ENCODE measurements at regions not wholly inside any gene's neighbourhood (a gene's known extent, or its start where the extent isn't known, plus 50 kb on each side); places are given as distances from the start of the nearest gene placed in this dataset.
A peak's percentile ranks its signal among the peaks of the same experiment; 100 is the strongest.

DNA sequence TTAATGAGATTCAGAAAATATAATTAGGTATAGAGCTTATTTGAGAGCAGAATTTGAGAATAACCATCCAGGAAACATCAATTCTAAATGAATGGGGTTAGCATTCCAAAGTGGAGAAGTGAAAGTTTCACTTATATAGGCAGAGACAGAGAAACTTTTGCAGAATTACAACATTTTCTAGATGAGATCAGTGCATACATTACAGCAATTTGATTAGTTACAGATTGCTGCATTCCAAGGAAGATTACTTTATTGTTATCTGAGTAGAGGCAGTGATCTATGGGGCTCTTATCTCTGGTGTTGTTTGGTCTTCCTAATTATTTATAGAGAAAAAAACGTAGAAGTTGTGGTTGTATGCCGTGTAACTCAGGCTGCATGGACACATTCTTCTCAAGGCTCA is 373.8 kb upstream of the SYT4 start:
- no peak for DNase-seq

DNA sequence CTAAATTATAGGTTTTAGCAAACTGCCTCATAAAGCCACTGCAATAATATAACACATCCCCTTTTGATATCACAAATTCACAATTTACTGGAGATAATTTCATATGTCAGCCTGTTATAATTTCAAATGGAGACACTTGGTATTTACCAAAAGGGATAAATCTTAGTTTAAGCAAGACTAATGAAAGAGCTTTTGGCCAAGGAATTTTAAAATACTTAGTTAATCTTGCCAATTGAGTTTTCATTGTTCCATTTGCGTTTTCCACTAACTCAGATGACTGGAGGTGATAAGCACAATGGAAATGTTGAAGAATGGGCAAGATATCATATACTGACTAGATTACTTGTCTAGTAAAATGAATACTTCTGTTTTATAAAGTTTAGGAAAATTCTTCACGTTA is 379.3 kb upstream of the SYT4 start:
- no peak for DNase-seq

DNA sequence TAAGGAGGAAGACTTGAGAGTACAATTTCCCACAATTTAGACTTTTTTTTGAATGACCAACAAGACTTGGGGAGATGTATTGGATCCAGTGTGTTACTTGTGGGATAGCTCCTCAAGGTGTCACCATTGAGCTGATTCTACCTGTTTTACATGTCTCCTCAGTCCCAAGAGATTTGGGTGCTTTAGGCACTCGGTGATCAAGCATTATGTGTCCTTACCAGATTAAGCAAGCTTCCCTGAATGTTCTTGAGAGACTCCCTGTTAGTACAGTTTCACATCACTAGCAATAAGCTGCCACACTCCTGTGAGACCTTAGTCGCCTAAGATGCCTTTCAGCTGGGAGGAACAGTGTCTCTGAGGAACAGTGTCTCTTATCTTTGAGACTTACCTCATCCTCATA is 384.3 kb upstream of the SYT4 start:
- DNase-seq, result peak; percentile 3

DNA sequence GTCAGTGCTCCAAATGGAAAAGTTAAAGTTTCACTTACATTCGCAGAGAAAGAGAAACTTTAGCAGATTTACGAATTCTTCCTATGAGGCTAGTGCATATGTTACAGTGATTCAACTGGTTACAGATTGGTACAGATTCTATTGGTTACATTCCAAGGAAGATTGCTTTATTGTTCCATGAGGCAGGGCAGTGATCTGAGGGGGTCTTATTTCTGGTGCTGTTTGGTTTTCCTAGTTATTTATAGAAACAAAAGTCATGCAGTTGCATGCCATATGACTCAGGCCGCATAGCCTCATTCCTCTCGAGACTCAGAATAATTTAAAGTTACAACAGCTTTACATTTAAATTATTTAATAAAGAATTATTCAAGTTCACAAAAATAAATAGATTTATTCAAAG is 385.4 kb upstream of the SYT4 start:
- DNase-seq, result peak; percentile 5

DNA sequence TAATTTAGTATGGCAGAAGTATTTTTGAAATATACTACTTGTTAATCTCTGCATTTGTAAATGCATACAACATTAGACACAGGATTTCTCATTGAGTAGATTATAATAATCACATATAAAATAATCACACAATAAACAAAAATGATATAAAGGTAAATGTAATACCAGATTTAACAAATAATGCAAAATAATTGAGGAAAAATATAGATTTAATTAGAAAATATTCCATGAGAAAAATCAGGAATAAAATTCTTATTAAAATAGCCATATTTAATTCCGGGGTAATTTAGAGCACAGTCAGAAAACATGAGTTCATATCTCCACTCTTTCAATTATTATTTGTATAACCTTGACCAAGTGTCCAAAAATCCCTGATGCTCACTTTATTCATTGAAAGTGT is 385.9 kb upstream of the SYT4 start:
- DNase-seq, result no peak

DNA sequence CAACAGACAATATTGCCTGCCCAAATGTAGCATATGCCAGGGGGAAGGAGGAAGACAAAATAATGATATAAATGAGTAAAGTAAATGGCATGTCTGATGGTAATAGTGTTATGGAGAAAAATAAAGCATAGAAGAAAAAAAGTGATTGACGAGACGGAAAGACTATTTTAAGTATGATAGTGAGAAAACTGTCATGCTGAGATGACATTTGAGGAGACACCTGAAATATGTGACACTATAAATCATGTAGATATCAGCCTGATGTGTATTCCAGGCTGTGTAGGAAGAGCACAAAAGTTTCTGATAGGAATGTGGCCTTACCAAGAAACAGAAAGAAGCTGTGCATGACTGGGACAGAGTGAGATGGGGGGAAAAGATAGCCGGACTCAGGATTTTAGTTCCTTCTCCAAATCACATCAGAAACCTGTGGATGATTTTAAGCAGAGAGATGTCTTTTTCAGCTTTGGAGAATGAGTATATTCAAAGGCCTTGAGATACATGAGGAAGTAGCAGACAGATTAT is 387.3 kb upstream of the SYT4 start:
- no peak for DNase-seq

DNA sequence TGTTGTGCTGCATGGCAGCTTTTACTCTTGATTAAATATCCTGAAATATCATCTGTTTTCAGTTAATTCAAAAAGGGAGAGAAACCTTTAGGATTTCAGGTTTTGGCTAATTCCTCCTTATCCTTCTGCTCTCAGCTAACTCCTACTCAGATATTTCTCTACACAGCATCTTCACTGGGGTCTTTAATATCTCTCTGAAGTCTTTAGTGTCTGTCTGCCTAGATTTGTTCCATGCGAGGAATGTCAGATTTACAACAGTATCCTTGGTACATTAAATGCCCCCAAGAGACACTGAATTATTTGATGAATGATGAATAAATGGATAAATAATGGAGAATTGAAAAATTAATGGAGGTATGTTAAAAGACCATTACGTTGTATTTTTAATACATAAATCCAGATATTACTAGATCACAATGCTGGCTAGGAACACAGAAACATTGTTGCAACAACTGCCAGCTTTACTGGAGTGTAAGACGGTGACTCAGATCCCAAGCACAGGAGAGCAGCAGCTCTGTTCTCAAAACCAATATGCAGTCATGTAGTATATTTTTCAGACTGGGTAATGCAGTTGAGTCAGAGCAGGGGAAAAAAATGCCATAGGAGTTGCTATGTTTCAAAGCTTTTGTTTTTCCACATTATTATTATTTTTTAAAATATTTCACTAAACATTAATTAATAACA is 388.0 kb upstream of the SYT4 start:
- DNase-seq, result peak; percentile 65

DNA sequence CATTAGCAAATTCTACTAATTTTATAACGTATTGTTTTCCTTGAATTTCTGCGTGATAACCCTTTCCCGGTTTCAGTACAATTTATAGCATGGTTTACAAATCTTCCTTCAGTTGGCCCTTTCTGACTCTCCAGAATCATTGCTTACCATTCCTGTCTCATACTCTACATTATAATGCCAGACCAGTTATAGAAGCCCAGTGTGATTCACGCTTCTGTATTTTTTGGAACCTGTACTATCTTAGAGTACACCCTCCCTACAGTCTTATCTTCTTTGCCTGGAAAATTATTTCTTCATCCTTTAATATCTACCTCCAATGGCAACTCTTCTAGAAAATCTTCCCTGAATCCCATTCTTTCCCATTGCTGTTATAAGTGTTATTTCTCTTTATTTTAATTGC is 391.6 kb upstream of the SYT4 start:
- peak; percentile 37 for DNase-seq

DNA sequence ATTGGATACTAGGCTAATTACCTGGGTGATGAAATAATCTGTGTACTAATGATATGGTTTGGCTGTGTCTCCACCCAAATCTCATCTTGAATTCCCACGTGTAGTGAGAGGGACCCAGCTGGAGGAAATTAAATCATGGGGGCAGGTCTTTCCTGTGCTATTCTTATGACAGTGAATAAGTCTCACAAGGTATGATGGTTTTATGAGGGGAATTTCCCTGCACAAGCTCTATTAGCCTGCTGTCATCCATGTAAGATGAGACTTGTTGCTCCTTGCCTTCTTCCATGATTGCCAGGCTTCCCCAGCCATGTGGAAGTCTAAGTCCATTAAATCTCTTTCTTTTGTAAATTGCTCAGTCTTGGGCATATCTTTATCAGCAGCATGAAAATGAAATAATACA is 394.1 kb upstream of the SYT4 start:
- no peak for DNase-seq

DNA sequence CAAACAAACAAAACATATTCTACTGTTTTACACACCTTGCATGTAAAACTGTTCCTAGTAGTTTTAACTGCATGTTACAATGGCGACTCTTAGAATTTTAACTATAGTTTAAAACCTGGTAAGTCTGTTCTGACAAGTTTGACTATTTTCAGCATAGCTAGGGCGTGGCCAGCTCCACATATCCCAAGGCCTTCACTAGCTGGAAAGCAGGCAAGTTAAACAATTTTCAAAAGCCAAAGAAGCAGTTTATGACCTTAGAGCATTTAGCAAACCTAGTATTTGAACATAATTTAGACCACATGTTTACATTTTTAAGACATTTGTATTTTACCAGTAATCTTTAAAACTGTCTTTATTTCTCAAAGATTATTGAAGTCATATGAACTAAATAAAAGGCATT is 402.8 kb upstream of the SYT4 start:
- DNase-seq, result no peak

DNA sequence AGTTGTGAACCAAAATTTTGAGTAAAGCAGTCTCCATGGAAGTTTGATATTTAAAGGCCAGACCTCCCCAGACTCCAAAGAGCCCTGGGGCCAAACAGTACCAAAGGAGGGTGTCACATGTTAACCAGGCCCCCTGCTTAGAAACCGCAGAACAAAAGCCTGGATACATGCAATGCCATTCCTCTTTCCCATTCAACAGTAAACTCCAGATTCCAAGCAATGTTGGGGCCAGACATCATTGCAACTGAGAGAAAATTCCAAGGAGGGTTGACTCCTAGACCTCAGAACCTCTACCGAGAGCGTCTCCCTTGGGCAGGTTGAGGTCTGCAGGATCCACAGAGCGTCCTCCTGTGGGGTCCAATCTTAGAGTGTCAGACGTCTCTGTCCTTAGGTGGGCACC is 404.4 kb upstream of the SYT4 start:
- DNase-seq, result no peak

DNA sequence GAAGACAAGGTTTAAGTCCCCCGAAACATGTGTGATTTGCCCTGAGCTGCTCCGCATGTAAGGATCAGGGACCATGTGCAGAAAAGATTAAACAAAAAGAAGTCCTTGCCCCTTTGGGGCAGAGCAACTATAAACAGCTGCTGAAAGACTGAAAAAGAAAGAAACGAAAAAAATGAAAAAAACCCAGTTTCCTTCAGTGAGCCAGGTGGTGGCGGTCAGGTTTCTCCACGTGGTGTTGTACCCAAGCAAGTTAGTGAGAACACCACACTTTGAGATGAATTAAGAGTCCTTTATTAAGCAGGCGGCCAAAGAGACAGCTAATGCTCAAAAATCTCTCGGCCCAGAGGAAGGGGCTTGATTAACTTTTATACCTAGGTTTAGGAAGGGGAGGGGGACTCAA is 404.9 kb upstream of the SYT4 start:
- DNase-seq, result no peak

DNA sequence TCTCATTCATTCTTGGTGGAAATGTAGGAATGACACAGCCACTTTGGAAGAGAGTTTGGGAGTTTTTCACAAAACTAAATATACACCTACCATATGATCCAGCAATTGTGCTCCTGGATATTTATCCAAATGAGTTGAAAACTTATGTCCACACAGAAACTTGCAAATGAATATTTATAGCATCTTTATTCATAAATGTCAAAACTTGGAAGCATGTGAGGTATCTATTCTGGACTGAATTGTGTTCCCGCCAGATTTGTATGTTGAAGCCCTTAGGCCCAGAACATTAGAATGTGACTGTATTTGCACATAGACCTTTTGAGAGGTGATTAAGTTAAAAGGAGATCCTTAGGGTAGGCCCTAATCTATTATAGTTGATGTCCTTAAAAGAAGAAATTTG is 409.4 kb upstream of the SYT4 start:
- DNase-seq, result no peak

DNA sequence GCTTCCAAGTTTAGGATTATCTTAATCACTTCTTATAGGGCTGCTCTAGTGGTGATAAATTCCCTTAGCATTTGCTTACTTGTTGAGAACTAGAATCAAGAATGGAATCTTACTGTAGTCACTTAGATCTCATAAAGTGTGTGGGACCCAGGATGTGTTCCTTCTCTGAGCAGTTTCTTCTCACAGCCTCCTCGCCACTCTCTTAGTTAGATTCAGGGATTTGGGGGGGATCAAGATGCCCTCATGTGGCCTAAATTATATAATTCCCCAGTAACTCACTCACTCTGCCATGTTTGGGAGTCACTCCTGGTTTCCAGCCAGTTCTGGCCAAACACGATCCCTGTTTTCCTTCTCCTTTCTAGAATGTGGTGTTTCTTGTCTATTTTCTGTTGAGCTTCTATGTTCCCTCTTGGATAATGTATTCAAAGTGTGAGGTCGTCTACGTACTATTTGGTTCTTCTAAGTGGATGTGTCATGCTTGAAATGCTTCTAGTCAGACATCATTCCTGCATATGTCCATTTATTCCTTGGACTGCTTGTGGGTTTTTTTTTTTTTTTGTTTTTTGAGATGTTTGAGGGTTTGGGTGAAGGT is 414.9 kb upstream of the SYT4 start:
- peak; percentile 52 for DNase-seq

DNA sequence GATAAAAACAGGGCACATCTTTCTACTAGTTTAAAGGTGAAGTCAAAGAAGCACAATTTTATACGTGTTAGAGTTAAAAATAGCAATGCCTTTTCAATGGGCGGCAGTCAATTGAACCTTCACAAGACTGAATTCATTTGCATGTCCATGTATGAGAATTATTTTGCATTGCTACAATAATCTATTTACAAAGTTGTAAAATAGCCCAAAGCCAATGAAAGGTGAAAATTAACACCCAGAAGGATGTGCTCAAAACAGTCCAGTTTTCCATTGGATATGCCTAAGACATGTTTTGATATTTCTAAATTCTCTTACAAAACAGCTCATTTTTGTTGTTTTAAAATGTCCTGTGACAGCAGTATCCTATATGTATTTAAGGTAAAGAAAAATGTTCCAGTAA is 425.1 kb upstream of the SYT4 start:
- DNase-seq, result no peak

DNA sequence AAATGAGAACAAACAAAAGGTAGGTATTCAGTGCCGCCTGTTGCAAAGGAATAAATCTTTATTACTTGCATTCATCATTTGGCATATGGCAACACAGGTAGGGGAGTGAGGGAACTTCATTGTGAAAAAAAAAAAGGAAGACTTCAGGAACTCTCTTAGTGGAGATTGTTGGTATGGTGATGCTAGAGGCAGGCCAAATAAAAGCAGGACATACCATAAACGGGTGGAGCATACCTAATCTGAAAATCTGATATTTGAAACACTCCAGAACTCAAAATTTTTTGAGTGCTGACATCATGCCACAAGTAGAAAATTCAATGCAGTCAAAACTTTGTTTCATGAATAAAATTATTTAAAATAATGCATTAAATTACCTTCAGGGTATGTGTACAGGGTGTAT is 425.8 kb upstream of the SYT4 start:
- no peak for DNase-seq

DNA sequence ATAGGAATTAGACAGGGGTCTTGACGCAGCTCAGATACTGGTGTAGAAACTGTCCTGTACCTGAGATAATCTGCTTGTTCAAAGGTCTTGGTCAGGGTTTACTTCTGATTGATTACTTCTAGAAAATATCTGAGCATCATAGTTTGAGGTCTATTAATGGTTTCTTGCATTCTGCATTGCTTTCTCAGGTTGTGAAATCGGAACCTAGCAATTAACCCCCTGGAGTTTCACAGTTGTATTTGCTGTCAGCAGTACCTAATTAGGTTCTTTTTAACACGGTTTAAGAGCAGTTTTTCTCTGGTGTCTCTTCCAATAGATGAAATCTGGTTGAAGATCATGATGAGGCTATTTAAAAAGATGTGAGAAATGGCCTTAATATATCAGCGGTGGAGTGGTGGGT is 428.6 kb upstream of the SYT4 start:
- no peak for DNase-seq

DNA sequence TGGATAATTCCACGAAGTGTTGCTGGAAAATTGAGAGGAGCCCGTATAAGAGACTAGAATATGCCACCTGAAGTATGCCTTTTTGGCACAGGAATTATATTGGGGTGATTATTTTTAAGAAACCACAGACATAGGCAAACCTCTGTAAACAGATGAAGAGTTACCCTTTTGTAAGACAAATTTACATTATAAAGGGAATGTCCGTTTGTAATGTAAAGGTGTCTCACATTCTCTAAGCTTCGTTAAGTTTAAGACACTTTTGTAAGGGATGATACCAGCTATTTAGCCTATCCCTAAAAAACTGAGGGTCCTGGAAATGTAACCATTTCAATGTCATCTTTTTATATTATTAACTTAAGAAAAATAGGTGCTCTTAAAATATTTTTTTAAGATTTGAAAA is 432.8 kb upstream of the SYT4 start:
- DNase-seq, result no peak

DNA sequence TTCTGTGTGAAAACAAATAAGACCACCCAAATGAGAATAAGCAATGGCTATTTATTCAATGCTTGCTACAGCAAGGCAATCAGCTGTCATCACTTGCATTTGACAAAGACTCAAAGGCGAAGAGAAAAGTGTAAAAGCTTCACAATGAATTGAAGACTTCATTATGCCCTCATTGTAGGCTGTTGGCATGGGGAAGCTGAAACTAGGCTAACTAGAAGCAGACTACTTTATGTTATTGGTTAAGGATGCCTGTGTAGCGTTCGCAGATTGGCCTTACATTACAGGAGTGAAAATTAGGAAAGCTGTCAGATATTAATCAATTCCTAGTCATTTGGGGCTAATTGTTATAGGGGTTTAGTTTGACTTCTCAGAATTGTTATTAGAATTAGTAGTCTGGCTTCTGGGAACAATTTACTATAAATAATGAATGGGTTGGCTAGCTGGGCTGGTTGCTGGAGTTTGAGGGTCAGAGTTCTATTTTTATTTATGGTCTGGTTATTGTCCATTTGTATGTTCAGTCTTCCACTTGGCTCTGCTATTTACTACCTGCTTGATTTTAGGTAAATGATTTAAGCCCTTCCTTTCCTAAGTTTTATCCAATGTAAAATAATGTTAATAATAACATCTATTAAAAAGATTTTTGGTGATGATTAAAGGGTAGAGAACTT is 437.2 kb upstream of the SYT4 start:
- DNase-seq, result no peak

DNA sequence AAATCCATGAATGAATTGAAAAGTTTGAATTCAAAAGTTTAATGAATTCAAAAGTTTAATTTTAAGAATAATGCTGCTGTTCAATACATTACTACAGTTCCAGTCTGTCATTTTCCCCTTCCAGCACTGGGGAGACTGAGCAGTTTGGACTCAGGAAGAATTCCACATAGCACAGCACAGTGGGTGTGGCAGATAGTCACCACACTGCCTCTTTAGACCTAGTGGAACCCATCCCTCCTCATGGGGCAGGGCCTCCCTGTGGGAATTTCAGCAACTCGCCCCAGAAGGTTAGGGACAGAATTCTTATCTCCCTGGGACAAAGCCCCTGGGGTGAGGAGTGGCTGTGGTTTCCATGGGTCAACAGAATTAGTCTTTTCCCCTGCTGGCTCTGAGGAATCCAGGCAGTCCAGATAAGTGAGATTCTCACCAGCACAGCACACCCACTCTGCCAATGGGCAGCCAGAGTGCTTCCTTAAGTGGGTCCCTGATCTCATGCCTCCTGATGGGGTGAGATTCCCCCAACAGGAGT is 442.0 kb upstream of the SYT4 start:
- no peak for DNase-seq

DNA sequence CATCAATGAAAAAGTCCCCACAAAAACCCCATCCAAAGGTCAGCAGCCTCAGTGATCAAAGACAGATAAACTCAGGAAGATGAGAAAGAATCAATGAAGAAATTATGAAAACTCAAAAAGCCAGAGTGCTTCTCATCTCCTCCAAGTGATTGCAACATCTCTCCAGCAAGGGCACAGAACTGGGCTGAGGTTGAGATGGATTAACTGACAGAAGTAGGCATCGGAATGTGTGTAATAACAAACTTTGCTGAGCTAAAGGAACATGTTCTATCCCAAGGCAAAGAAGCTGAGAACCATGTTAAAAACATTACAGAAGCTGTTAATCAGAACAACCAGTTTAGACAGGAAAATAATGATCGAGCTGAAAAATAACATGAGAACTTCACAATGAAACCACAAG is 442.8 kb upstream of the SYT4 start:
- DNase-seq, result peak; percentile 26

DNA sequence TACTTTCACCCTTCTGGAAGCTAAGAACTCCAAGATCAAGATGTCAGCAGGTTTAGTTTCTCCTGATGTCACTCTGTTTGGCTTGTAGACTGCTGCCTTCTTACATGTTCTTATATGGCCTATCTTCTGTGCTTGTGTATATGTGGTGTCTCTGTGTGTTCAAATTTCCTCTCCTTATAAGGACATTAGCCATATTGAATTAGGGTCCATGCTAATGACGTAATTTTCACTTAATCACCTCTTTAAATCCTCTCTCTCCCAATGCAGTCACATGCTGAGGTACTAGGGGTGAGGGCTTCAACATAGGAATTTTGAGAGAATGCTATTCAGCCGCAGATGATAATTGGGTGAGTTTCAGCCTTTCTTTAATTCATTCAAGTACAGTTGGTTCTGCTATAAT is 458.3 kb upstream of the SYT4 start:
- DNase-seq, result no peak

DNA sequence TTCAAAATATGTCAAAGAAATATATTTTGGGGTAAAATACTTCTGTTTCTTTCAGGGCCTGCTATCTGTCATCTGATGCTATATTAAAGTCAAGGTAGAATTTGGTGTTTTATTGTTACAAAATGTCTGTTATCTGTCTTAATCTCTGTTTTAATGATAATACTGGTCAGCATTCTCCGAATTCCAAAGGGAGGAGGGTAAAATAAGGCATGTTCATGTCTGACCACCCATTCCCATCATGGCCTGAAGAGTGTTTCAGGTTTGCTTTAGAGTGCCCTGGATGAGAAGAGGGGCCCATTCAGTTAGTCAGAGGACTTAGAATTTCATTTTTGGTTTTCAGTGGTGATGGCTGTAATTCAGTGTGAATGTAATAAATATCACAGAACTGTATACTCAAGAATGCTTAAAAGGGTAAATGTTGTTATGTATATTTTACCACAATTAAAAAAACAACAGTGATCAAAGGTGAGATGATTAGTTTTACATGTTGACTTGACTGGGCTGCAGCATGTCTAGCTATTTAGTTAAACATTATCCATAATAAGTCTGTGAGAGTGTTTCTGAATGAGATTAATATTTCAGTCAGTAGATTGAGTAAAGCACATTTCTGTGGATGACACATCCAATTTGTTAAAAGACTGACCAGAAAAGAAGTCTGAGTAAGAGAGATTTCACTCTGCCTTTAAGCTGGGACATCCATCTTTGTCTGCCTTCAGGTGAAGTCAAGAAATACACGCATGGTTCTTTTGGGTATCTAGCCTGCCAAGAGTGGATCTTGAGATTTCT is 467.9 kb upstream of the SYT4 start:
- peak; percentile 1 for DNase-seq
